Peyer's patch (tissue), 4 donors: ENCODE measurements at regions not wholly inside any gene's neighbourhood (a gene's known extent, or its start where the extent isn't known, plus 50 kb on each side); places are given as distances from the start of the nearest gene placed in this dataset.

Experiments used
- POLR2A ChIP-seq, 2 donors: fragments of 450-650 bp; IDR thresholded peaks; one replicate each; pipeline ENCODE4 v1.5.1; 2017; ENCODE audit warnings: antibody characterized with exemption in 2 of 2, mild to moderate bottlenecking in 2 of 2, moderate library complexity in 2 of 2
- TF ChIP-seq, protein P1 (sequence below), 6 experiments: fragments of 450-650 bp in 4 of 6; fragments of 200-600 bp in 2 of 6; sonication (generic) in 1 of 6; IDR thresholded peaks; one replicate each; pipeline ENCODE4 v1.5.1; 2017 to 2019; ENCODE audit warnings: antibody characterized with exemption in 6 of 6, mild to moderate bottlenecking in 3 of 6, moderate library complexity in 1 of 6

GRCh38 chr2:236823041-236823629 is 253.5 kb downstream of the ACKR3 start:
- TF ChIP-seq, protein P1, sequence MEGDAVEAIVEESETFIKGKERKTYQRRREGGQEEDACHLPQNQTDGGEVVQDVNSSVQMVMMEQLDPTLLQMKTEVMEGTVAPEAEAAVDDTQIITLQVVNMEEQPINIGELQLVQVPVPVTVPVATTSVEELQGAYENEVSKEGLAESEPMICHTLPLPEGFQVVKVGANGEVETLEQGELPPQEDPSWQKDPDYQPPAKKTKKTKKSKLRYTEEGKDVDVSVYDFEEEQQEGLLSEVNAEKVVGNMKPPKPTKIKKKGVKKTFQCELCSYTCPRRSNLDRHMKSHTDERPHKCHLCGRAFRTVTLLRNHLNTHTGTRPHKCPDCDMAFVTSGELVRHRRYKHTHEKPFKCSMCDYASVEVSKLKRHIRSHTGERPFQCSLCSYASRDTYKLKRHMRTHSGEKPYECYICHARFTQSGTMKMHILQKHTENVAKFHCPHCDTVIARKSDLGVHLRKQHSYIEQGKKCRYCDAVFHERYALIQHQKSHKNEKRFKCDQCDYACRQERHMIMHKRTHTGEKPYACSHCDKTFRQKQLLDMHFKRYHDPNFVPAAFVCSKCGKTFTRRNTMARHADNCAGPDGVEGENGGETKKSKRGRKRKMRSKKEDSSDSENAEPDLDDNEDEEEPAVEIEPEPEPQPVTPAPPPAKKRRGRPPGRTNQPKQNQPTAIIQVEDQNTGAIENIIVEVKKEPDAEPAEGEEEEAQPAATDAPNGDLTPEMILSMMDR (IDR thresholded peaks at IDR 0.05): no peak
- no peak for TF ChIP-seq POLR2A (IDR thresholded peaks at IDR 0.05)
